ENCODE measurements at regions not wholly inside any gene's neighbourhood (a gene's known extent, or its start where the extent isn't known, plus 50 kb on each side); places are given as distances from the start of the nearest gene placed in this dataset.
"Not testable (repeated sequence)": the region's sequence is repeated elsewhere in the genome, so short reads cannot be mapped to it uniquely, and the experiment has no call there.

GRCh38 chr2:11079136-11079824 is 76.0 kb upstream of the SLC66A3 start:
- Histone ChIP-seq H3K36me3 (no peaks in the 10 kb centered on the region), H3K27me3 (no peaks in the 10 kb centered on the region), H3K4me1 (no peaks in the 10 kb centered on the region), H3K9me3 (no peaks in the 10 kb centered on the region), H3K27ac (no peak overlapping the region), H3K4me3 (no peak overlapping the region)
- no peak for TF ChIP-seq CTCF (IDR thresholded peaks at IDR 0.05)
- ATAC-seq: no peak
- intact Hi-C loops (cut with DNase I): no loop called here
- no peak for DNase-seq

GRCh38 chr2:11080253-11081115 is 74.8 kb upstream of the SLC66A3 start:
- no peak for DNase-seq
- no peaks in the 10 kb centered on the region for H3K36me3 ChIP-seq
- ATAC-seq: no peak
- H3K4me3 ChIP-seq: no peak overlapping the region
- H3K27me3 ChIP-seq: no peaks in the 10 kb centered on the region
- no peak overlapping the region for H3K27ac ChIP-seq
- no peaks in the 10 kb centered on the region for H3K9me3 ChIP-seq
- no peaks in the 10 kb centered on the region for H3K4me1 ChIP-seq
- intact Hi-C loops (cut with DNase I): no loop called here
- TF ChIP-seq CTCF (IDR thresholded peaks at IDR 0.05): no peak

GRCh38 chr2:11082880-11083279 is 72.4 kb upstream of the SLC66A3 start:
- Histone ChIP-seq H3K4me1 (no peaks in the 10 kb centered on the region), H3K9me3 (no peaks in the 10 kb centered on the region), H3K27ac (no peak overlapping the region), H3K4me3 (no peak overlapping the region), H3K36me3 (no peaks in the 10 kb centered on the region), H3K27me3 (no peaks in the 10 kb centered on the region)
- ATAC-seq (no peak), DNase-seq (no peak)
- TF ChIP-seq CTCF (IDR thresholded peaks at IDR 0.05): no peak
- intact Hi-C loops (cut with DNase I): no loop called here

GRCh38 chr2:11088821-11089220 is 66.4 kb upstream of the SLC66A3 start:
- H3K27ac ChIP-seq; intact Hi-C loops (cut with DNase I); H3K9me3 ChIP-seq; H3K27me3 ChIP-seq; H3K4me3 ChIP-seq; ATAC-seq; H3K4me1 ChIP-seq; H3K36me3 ChIP-seq: not testable (repeated sequence)
- peak; percentile 19 for DNase-seq

- no peak overlapping the region for H3K27ac ChIP-seq
- DNase-seq: no peak
- H3K27me3 ChIP-seq: no peaks in the 10 kb centered on the region
- no peak for TF ChIP-seq CTCF (IDR thresholded peaks at IDR 0.05)
- H3K9me3 ChIP-seq: no peaks in the 10 kb centered on the region
- intact Hi-C loops (cut with DNase I): no loop called here
- H3K4me1 ChIP-seq: no peaks in the 10 kb centered on the region
- no peak for ATAC-seq
- H3K36me3 ChIP-seq: no peaks in the 10 kb centered on the region
- no peak overlapping the region for H3K4me3 ChIP-seq
Measured at GRCh38 chr2:11090187-11090586, 65.1 kb upstream of the SLC66A3 start.

- Histone ChIP-seq H3K4me1 (no peaks in the 10 kb centered on the region), H3K27ac (no peak overlapping the region), H3K36me3 (no peaks in the 10 kb centered on the region), H3K27me3 (no peaks in the 10 kb centered on the region), H3K4me3 (no peak overlapping the region), H3K9me3 (no peaks in the 10 kb centered on the region)
- DNase-seq: peak; percentile 20
- no peak for TF ChIP-seq CTCF (IDR thresholded peaks at IDR 0.05)
- ATAC-seq: no peak
- intact Hi-C loops (cut with DNase I): no loop called here
Measured at GRCh38 chr2:11092701-11093335, 62.4 kb upstream of the SLC66A3 start.

Data from upper lobe of right lung (tissue), 1 donor.